Lower leg skin (tissue), 4 donors: ENCODE measurements at regions not wholly inside any gene's neighbourhood (a gene's known extent, or its start where the extent isn't known, plus 50 kb on each side); places are given as distances from the start of the nearest gene placed in this dataset.

ENCODE experiments used
- DNase-seq, 2 donors: peaks; one replicate each; pipeline ENCODE4 v3.0.0-alpha.2; 2019; ENCODE audit warnings: low spot score in 2 of 2
- H3K4me3 ChIP-seq: fragments of 200-600 bp; sonication (generic); 2 replicates; pipeline ENCODE4 v1.5.1; 2017; ENCODE audit warnings: mild to moderate bottlenecking, low read depth; ENCODE audit not compliant: poor library complexity, severe bottlenecking
- CTCF ChIP-seq, 3 donors: fragments of 450-650 bp; IDR thresholded peaks; one replicate each; pipeline ENCODE4 v1.5.1; 2016; ENCODE audit warnings: antibody characterized with exemption in 3 of 3, mild to moderate bottlenecking in 3 of 3, moderate library complexity in 2 of 3
- POLR2A ChIP-seq, 2 donors: fragments of 450-650 bp; IDR thresholded peaks; one replicate each; pipeline ENCODE4 v1.6.1; 2016 to 2017; ENCODE audit warnings: antibody characterized with exemption in 2 of 2, mild to moderate bottlenecking in 1 of 2, moderate library complexity in 1 of 2
- WGBS, 2 donors: methylation state at CpG; one replicate each; pipeline ENCODE4 v1.1.5; 2018; 5-methylcytosine and 5-hydroxymethylcytosine counted together
- intact Hi-C: fragments of 100-400 bp; cut with DNase I; formaldehyde crosslinking; loops from one replicate; pipeline ENCODE4 v1.15.0; 2023; ENCODE audit warnings: low total_unique reads

GRCh38 chr22:49196046-49196511 lies 631.6 kb downstream of the BRD1 start:
- WGBS, 2 donors, result 90% methylated on average over 12 to 13 of the region's 13 CpGs
- TF ChIP-seq POLR2A (IDR thresholded peaks at IDR 0.05), result no peak
- no peak for TF ChIP-seq CTCF (IDR thresholded peaks at IDR 0.05)
- DNase-seq, result no peak

GRCh38 chr22:49195636-49196035 lies 632.0 kb downstream of the BRD1 start:
- WGBS, 2 donors, result 85 to 87% methylated on average over 12 to 14 of the region's 14 CpGs
- intact Hi-C loops, result no loop called here
- TF ChIP-seq POLR2A (IDR thresholded peaks at IDR 0.05) (no peak), CTCF (IDR thresholded peaks at IDR 0.05) (no peak)
- no peak overlapping the region for H3K4me3 ChIP-seq
- no peak for DNase-seq

More at GRCh38 chr22:49196046-49196511, 631.6 kb downstream of the BRD1 start:
- H3K4me3 ChIP-seq, result no peak overlapping the region
- intact Hi-C loops, result no loop called here

- intact Hi-C loops, result no loop called here
- DNase-seq, result no peak
These were observed 633.7 kb downstream of the BRD1 start for GRCh38 chr22:49193901-49194465.

GRCh38 chr22:49193348-49193747 lies 634.3 kb downstream of the BRD1 start:
- no peak for DNase-seq
- intact Hi-C loops, result no loop called here
- TF ChIP-seq CTCF (IDR thresholded peaks at IDR 0.05) (no peak), POLR2A (IDR thresholded peaks at IDR 0.05) (no peak)
- WGBS, 2 donors, result 89% methylated on average over 14 of the region's 14 CpGs
- no peak overlapping the region for H3K4me3 ChIP-seq

More at GRCh38 chr22:49193901-49194465, 633.7 kb downstream of the BRD1 start:
- TF ChIP-seq POLR2A (IDR thresholded peaks at IDR 0.05) (no peak), CTCF (IDR thresholded peaks at IDR 0.05) (no peak)
- 87 to 89% methylated on average over 9 to 10 of the region's 13 CpGs for WGBS, 2 donors
- H3K4me3 ChIP-seq, result no peak overlapping the region

- no peak overlapping the region for H3K4me3 ChIP-seq
- DNase-seq, result no peak
- WGBS, 2 donors, result 69 to 74% methylated on average over 8 of the region's 8 CpGs
- TF ChIP-seq POLR2A (IDR thresholded peaks at IDR 0.05), result no peak
- TF ChIP-seq CTCF (IDR thresholded peaks at IDR 0.05), result no peak
- intact Hi-C loops, result no loop called here
These were observed 634.8 kb downstream of the BRD1 start for GRCh38 chr22:49192857-49193250.
